ENCODE measurements at regions not wholly inside any gene's neighbourhood (a gene's known extent, or its start where the extent isn't known, plus 50 kb on each side); places are given as distances from the start of the nearest gene placed in this dataset.

DNA sequence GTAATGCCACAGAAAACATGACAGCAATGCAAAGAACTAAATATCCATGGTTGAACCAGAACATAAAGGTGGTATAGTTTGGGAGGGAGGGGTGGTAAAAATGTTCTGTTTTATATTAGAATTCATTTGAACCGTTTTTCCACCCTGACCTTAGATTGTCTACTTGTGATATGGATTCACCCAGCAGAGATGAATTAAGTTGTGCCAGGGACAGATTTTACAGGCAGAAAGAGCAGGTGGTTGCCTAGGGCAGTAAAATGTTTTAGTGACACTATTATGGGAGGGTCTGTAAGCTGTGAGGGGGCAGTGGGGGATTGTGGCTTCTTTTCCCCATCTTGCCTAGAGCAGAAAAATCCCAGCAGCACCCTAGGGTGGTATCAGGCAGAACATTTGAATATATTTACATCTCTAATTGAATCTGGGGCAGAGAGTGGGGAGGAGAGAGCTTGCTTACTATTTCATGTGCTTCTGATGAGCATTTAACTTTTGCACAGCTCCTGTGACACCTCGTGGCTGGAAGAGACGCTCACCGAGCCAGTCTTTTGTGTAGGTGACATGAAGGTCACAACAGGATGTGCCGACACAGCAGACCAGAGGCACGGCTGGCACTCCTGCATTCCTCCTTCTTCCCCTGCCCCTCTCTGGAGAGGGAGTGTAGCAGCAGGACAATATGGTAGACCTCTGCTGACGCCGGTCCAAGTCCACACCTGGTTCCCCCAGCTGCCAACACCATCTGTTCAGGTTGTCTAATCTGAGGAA, 452.3 kb downstream of the IRS2 start:
- TF ChIP-seq, protein P1, sequence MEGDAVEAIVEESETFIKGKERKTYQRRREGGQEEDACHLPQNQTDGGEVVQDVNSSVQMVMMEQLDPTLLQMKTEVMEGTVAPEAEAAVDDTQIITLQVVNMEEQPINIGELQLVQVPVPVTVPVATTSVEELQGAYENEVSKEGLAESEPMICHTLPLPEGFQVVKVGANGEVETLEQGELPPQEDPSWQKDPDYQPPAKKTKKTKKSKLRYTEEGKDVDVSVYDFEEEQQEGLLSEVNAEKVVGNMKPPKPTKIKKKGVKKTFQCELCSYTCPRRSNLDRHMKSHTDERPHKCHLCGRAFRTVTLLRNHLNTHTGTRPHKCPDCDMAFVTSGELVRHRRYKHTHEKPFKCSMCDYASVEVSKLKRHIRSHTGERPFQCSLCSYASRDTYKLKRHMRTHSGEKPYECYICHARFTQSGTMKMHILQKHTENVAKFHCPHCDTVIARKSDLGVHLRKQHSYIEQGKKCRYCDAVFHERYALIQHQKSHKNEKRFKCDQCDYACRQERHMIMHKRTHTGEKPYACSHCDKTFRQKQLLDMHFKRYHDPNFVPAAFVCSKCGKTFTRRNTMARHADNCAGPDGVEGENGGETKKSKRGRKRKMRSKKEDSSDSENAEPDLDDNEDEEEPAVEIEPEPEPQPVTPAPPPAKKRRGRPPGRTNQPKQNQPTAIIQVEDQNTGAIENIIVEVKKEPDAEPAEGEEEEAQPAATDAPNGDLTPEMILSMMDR (conservative IDR thresholded peaks at IDR 0.05), result no peak
- Mint-ChIP-seq H3K27ac (no peak overlapping the region), H3K27me3 (ENCODE audit: low read depth) (no peaks in the 10 kb centered on the region), H3K4me1 (peaks cover 4 to 5% of the 10 kb centered on the region in 2 experiments; a peak in 3 of 4 replicates), H3K4me3 (no peak overlapping the region), H3K9me3 (no peaks in the 10 kb centered on the region), H3K36me3 (ENCODE audit: insufficient read depth in 1 of 3, low read depth in 3 of 3) (no peaks in the 10 kb centered on the region)
- DNase-seq, result no peak
- Histone ChIP-seq H2BK15ac (ENCODE audit: low read depth, low read length) (no peak overlapping the region), H4K91ac (ENCODE audit: insufficient read length, low read depth, low read length) (no peak overlapping the region), H3K23me2 (ENCODE audit: insufficient read length, low read depth, low read length, poor library complexity, severe bottlenecking) (no peaks in the 10 kb centered on the region), H3K18ac (ENCODE audit: insufficient read length, low read depth, low read length) (no peak overlapping the region), H2BK20ac (ENCODE audit: low read depth, low read length, poor library complexity, severe bottlenecking) (no peak overlapping the region), H2AK5ac (ENCODE audit: insufficient read length, low read length) (no peak overlapping the region), H3K56ac (ENCODE audit: insufficient read length, low read depth, low read length) (no peak overlapping the region), H3K9me3 (ENCODE audit: control insufficient read depth, low read depth, low read length) (no peaks in the 10 kb centered on the region), H3K79me1 (ENCODE audit: insufficient read depth, low read depth, low read length, poor library complexity, severe bottlenecking) (no peaks in the 10 kb centered on the region), H2AFZ (ENCODE audit: low read length) (no peak overlapping the region), H3K23ac (ENCODE audit: insufficient read length, low read depth, low read length) (no peak overlapping the region), H3T11ph (ENCODE audit: low read length) (no peak overlapping the region), H2BK120ac (ENCODE audit: low read depth, low read length, poor library complexity, severe bottlenecking) (no peak overlapping the region), H4K5ac (ENCODE audit: insufficient read length, low read depth, low read length) (no peak overlapping the region), H2BK5ac (ENCODE audit: insufficient read length, low read length) (no peak overlapping the region), H3K4ac (ENCODE audit: low read depth, low read length) (no peak overlapping the region), H3K4me1 (ENCODE audit: insufficient read depth, low read length) (no peaks in the 10 kb centered on the region), H4K8ac (replicated peaks; ENCODE audit: insufficient read length, low read depth, low read length) (no peak overlapping the region), H4K20me1 (ENCODE audit: control insufficient read depth, insufficient read depth, insufficient read length) (no peaks in the 10 kb centered on the region), H3K14ac (ENCODE audit: insufficient read depth, low read length) (no peak overlapping the region; the same call in 1 of the 2 replicates), H3K4me2 (ENCODE audit: insufficient read depth, insufficient read length, low read length) (no peak overlapping the region), H3K79me2 (ENCODE audit: insufficient read depth, low read length) (no peaks in the 10 kb centered on the region), H3K27ac (ENCODE audit: insufficient read length, low read depth, low read length) (no peak overlapping the region), H3K9ac (ENCODE audit: extremely low read depth, insufficient read length, low read length) (no peak overlapping the region), H2BK12ac (ENCODE audit: insufficient read length, low read depth, low read length) (no peak overlapping the region), H3K27me3 (ENCODE audit: insufficient read depth, low read length) (no peaks in the 10 kb centered on the region)
- WGBS (ENCODE audit: extremely low coverage, insufficient read length, low lambda C conversion rate), result no CpG with 5 or more reads among the region's 8 CpGs

Data from H9 (cell line).